RWPE1 (cell line): ENCODE measurements at regions not wholly inside any gene's neighbourhood (a gene's known extent, or its start where the extent isn't known, plus 50 kb on each side); places are given as distances from the start of the nearest gene placed in this dataset.
"Not testable (repeated sequence)": the region's sequence is repeated elsewhere in the genome, so short reads cannot be mapped to it uniquely, and the experiment has no call there.

Experiments used
- CTCF ChIA-PET: fragments of 350-600 bp; sonication (Branson Sonifier 250); formaldehyde crosslinking; extraction: SDS; loops from one replicate; lab custom pipeline; 2021; lab: Yijun Ruan, JAX
- POLR2A ChIA-PET: fragments of 400-600 bp; formaldehyde crosslinking; extraction: SDS; loops from one replicate; lab custom pipeline; 2020; ENCODE audit warnings: antibody characterized with exemption; ENCODE audit not compliant: low non-redundant PET; lab: Yijun Ruan, JAX
- DNase-seq: peaks from one replicate; pipeline ENCODE4 v3.0.0; 2012; ENCODE audit warnings: low spot score
- H3K27ac ChIP-seq: fragments of 450-650 bp; 2 replicates; pipeline ENCODE4 v1.5.1; 2017
- TF ChIP-seq, protein P1 (sequence below): fragments of 450-650 bp; conservative IDR thresholded peaks from 2 replicates; pipeline ENCODE4 v1.5.1; 2017; ENCODE audit warnings: low read depth, mild to moderate bottlenecking

DNA sequence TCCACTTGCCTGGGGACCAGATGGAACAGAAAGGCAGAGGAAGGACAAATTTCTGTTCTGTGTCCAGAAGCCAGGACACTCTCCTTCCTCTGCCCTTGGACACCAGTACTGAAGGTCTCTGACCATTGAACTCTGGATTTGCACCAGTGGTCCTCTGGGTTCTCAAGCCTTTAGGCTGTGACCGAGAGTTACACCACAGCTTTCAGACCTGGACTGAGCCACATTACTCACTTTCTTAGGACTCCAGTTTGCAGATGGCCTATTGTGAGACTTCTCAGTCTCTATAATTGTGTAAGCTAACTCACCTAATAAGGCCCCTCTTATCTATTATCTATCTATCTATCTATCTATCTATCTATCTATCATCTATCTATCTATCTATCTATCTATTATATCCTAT is 295.3 kb upstream of the GALNTL6 start:
- TF ChIP-seq, protein P1, sequence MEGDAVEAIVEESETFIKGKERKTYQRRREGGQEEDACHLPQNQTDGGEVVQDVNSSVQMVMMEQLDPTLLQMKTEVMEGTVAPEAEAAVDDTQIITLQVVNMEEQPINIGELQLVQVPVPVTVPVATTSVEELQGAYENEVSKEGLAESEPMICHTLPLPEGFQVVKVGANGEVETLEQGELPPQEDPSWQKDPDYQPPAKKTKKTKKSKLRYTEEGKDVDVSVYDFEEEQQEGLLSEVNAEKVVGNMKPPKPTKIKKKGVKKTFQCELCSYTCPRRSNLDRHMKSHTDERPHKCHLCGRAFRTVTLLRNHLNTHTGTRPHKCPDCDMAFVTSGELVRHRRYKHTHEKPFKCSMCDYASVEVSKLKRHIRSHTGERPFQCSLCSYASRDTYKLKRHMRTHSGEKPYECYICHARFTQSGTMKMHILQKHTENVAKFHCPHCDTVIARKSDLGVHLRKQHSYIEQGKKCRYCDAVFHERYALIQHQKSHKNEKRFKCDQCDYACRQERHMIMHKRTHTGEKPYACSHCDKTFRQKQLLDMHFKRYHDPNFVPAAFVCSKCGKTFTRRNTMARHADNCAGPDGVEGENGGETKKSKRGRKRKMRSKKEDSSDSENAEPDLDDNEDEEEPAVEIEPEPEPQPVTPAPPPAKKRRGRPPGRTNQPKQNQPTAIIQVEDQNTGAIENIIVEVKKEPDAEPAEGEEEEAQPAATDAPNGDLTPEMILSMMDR, result no peak
- ChIA-PET POLR2A (no interaction called here), CTCF (no interaction called here)
- no peak for DNase-seq
- H3K27ac ChIP-seq, result no peak overlapping the region

DNA sequence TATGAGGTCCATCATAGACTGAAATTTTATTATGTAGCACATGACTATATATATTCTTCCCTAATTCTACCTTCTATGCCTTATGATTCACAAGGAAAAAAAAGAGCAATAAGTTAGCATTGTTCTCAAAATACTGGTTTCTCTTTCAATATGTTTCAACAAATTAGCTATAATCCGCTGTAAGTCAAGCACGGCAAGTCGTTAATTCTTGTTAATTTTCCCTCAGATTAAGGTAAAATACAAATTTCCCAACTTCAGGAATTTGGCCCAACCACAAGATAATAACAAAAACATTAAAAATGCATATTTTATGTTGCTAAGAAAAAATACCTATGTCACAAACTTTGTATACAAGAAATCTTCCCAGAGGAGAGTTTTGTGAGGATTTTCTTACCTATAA is 296.5 kb upstream of the GALNTL6 start:
- TF ChIP-seq, protein P1, result no peak
- no peak overlapping the region for H3K27ac ChIP-seq
- DNase-seq, result no peak
- POLR2A ChIA-PET, result no interaction called here
- CTCF ChIA-PET, result interaction anchor here (0.6 kb wide), 1 partner anchor 65 kb away, joined by 4 read pairs; no protein-coding TSS in a partner anchor

DNA sequence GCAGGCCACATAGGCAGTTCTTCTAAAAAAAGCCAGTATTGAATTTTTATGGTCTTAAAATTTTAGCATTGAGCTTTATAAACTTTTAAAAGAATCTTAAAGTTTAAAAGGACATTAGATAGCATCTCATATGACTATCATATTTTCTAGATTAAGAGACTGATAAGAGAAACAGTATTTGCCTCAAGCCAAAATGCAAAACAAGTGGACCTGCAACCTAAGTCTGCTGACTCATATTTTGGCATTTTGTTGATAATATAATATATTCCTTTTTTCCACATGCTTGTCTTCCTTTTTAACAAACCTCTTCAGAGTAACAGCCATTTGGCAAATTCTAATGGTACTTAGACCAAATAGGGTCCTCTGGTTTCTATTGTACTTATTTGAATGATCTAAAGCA is 328.5 kb upstream of the GALNTL6 start:
- DNase-seq, result no peak

DNA sequence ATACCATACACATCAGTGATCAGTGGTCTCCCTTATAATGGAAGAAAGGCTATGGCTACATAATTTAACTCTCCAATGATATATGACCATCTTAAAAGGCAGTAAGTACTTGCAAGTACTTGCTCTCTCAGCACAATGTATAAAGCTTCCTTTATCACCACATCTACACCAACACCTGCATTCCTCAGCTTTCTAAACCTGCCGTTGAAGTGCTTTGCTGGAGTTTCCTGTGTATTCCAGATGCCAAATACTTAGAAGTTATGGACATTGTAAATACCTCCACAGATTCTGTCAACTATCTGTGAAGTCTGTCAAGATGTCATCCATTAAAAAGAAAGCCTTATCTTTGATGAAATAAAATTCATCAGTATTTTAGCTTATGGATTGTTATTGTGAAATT is 335.0 kb upstream of the GALNTL6 start:
- ChIA-PET CTCF (no interaction called here), POLR2A (no interaction called here)
- no peak for DNase-seq
- TF ChIP-seq, protein P1, result no peak
- no peak overlapping the region for H3K27ac ChIP-seq

More for the DNA sequence above, 328.5 kb upstream of the GALNTL6 start:
- TF ChIP-seq, protein P1, result no peak
- ChIA-PET POLR2A (no interaction called here), CTCF (no interaction called here)
- H3K27ac ChIP-seq, result no peak overlapping the region

DNA sequence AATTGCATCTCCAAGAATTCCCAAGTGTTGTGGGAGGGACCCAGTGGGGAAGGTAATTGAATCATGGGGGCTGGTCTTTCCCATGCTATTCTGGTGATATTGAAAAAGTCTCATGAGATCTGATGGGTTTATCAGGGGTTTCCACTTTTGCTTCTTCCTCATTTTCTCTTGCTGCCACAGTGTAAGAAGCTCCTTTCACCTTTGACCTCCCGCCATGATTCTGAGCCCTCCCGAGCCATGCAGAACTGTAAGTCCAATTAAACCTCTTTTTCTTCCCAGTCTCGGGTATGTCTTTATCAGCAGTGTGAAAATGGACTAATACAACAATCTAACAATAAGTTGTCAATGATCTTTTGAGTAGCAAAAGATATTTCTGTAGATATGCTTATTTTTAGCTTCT is 338.1 kb upstream of the GALNTL6 start:
- POLR2A ChIA-PET, DNase-seq, H3K27ac ChIP-seq, CTCF ChIA-PET: not testable (repeated sequence)

DNA sequence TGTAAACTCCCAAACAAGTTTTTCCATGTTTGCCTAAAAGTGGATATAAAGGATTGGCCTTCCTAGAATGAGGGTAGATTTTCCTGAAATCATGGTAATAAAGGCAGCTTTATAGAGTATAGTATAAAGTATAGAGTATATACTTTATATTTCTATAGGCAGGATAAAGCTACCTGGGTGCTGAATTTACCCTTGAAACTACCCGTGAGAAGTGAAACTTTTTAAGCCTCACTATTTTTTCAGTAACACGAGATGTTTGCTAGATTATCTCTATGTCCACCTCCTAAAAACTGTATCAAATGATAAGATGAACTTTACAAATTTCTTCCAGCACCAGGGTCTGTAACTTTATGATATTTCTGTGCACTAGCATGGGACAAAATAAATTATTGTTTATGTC is 340.0 kb upstream of the GALNTL6 start:
- DNase-seq, result no peak
- H3K27ac ChIP-seq, result no peak overlapping the region
- ChIA-PET POLR2A (no interaction called here), CTCF (interaction anchor here (0.6 to 0.7 kb wide), 2 partner anchors 92 to 1213 kb away, joined by 3 read pairs; no protein-coding TSS in a partner anchor)
- TF ChIP-seq, protein P1, result no peak

DNA sequence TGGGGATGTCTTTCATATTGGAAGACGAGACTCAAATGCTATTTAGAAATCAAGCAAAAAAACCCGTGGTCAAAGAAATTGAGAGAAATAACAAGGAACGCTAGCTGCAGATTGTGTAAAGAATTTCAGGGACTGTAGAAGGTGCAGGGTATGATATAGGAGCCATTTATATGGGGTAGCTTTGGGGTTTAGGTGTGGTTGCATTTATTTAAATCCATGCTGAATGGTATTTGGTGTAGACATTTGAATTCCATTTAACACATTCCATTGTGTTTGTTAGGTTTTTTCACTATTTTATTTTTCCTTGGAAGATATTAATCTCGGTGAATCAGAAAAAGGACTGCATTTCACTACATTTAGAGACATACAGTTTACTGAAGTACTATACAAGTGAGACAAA is 341.0 kb upstream of the GALNTL6 start:
- ChIA-PET POLR2A (no interaction called here), CTCF (interaction anchor here (0.6 kb wide), 1 partner anchor 1212 kb away, joined by 3 read pairs; no protein-coding TSS in a partner anchor)
- TF ChIP-seq, protein P1, result no peak
- no peak overlapping the region for H3K27ac ChIP-seq
- no peak for DNase-seq
